Uterus (tissue), 3 donors: ENCODE measurements at regions not wholly inside any gene's neighbourhood (a gene's known extent, or its start where the extent isn't known, plus 50 kb on each side); places are given as distances from the start of the nearest gene placed in this dataset.
"Not testable (repeated sequence)": the region's sequence is repeated elsewhere in the genome, so short reads cannot be mapped to it uniquely, and the experiment has no call there.

Source experiments
- DNase-seq, 2 donors: peaks; one replicate each; pipeline ENCODE4 v3.0.0-alpha.2; 2019 to 2020
- H3K27ac ChIP-seq, 2 donors: fragments of 200-600 bp; sonication (generic); 1 replicate in 1 of 2; 2 replicates in 1 of 2; pipeline ENCODE4 v1.5.1; 2016 to 2018
- H3K27me3 ChIP-seq, 2 donors: fragments of 200-600 bp; sonication (generic); one replicate each; pipeline ENCODE4 v1.5.1; 2018 to 2019; ENCODE audit warnings: control low read depth in 1 of 2
- H3K36me3 ChIP-seq, 2 donors: fragments of 200-600 bp; sonication (generic); one replicate each; pipeline ENCODE4 v1.5.1; 2019; ENCODE audit warnings: control low read depth in 1 of 2
- H3K4me1 ChIP-seq, 2 donors: fragments of 200-600 bp; sonication (generic); one replicate each; pipeline ENCODE4 v1.5.1; 2018 to 2019; ENCODE audit warnings: control low read depth in 1 of 2
- H3K4me3 ChIP-seq, 2 donors: fragments of 200-600 bp; sonication (generic); 1 replicate in 1 of 2; 2 replicates in 1 of 2; pipeline ENCODE4 v1.5.1; 2018 to 2019; ENCODE audit warnings: mild to moderate bottlenecking in 1 of 2
- H3K9me3 ChIP-seq, 2 donors: fragments of 200-600 bp; sonication (generic); one replicate each; pipeline ENCODE4 v1.5.1; 2019; ENCODE audit warnings: control low read depth in 1 of 2
- POLR2A ChIP-seq, 2 donors: fragments of 450-650 bp; IDR thresholded peaks; one replicate each; pipeline ENCODE4 v1.6.1; 2016; ENCODE audit warnings: antibody characterized with exemption in 2 of 2, mild to moderate bottlenecking in 1 of 2, moderate library complexity in 1 of 2
- intact Hi-C: fragments of 100-400 bp; cut with DNase I; formaldehyde crosslinking; loops from one replicate; pipeline ENCODE4 v1.15.1; 2023; ENCODE audit warnings: low total_unique reads
- TF ChIP-seq, protein P1 (sequence below), 4 experiments: fragments of 200-600 bp in 2 of 4; fragments of 450-650 bp in 2 of 4; sonication (generic) in 2 of 4; IDR thresholded peaks; one replicate each; pipeline ENCODE4 v1.5.1; 2016 to 2019; ENCODE audit warnings: antibody characterized with exemption in 4 of 4, mild to moderate bottlenecking in 2 of 4, moderate library complexity in 1 of 4
- donor health status: DM: yes; HTN: yes; CAD: no.

DNA sequence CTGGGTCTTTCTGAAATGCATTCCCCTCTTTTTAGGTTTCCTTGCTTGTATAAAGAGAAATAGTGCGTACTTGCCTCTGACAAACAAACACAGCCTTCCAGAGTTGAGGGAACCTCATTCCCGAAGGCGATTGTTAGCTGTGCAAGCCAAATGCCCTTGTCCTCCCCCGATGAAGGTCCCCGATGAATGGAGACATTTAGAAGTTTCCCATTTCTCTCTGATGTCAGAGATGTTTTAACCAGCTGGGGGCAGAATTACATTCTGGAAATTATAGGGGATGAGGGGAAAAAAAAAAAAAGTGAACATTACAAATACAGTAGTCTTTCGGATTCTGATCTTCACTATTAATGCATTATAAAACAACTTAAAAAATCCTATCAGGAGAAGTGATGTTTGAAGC lies 366.8 kb downstream of the VRK1 start:
- TF ChIP-seq, protein P1, sequence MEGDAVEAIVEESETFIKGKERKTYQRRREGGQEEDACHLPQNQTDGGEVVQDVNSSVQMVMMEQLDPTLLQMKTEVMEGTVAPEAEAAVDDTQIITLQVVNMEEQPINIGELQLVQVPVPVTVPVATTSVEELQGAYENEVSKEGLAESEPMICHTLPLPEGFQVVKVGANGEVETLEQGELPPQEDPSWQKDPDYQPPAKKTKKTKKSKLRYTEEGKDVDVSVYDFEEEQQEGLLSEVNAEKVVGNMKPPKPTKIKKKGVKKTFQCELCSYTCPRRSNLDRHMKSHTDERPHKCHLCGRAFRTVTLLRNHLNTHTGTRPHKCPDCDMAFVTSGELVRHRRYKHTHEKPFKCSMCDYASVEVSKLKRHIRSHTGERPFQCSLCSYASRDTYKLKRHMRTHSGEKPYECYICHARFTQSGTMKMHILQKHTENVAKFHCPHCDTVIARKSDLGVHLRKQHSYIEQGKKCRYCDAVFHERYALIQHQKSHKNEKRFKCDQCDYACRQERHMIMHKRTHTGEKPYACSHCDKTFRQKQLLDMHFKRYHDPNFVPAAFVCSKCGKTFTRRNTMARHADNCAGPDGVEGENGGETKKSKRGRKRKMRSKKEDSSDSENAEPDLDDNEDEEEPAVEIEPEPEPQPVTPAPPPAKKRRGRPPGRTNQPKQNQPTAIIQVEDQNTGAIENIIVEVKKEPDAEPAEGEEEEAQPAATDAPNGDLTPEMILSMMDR (IDR thresholded peaks at IDR 0.05): no peak
- no peak for TF ChIP-seq POLR2A (IDR thresholded peaks at IDR 0.05)
- H3K4me3 ChIP-seq: no peak overlapping the region

DNA sequence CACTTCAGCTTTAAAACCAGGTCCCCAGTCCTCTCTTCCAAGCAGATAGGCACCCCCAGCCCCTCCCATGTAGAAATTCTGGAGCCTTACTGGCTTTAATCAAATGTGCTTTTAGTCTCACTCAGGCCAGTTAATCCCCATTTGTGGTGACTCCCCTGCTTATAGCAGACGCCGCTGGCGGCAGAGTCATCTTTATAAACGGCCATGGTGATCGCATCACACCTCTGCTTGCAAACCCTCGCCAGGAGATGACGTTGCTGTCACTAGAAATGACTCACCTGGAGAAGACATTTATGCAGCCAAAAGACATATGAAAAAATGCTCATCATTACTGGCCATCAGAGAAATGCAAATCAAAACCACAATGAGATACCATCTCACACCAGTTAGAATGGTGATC lies 369.3 kb downstream of the VRK1 start:
- Histone ChIP-seq H3K27me3 (no peaks in the 10 kb centered on the region), H3K27ac (no peak overlapping the region), H3K36me3 (no peaks in the 10 kb centered on the region), H3K9me3 (no peaks in the 10 kb centered on the region), H3K4me3 (no peak overlapping the region), H3K4me1 (no peaks in the 10 kb centered on the region)
- intact Hi-C loops: no loop called here
- DNase-seq: no peak
- TF ChIP-seq, protein P1 (IDR thresholded peaks at IDR 0.05): no peak
- TF ChIP-seq POLR2A (IDR thresholded peaks at IDR 0.05): no peak

More for the DNA sequence above, 366.8 kb downstream of the VRK1 start:
- no peaks in the 10 kb centered on the region for H3K4me1 ChIP-seq
- H3K36me3 ChIP-seq: no peaks in the 10 kb centered on the region
- intact Hi-C loops: no loop called here
- no peak overlapping the region for H3K27ac ChIP-seq
- no peaks in the 10 kb centered on the region for H3K9me3 ChIP-seq
- DNase-seq: no peak
- H3K27me3 ChIP-seq: no peaks in the 10 kb centered on the region

GRCh38 chr14:97167577-97167976 lies 370.4 kb downstream of the VRK1 start:
- H3K9me3 ChIP-seq, H3K36me3 ChIP-seq, DNase-seq, intact Hi-C loops, H3K27ac ChIP-seq, H3K4me1 ChIP-seq, H3K27me3 ChIP-seq, H3K4me3 ChIP-seq: not testable (repeated sequence)

DNA sequence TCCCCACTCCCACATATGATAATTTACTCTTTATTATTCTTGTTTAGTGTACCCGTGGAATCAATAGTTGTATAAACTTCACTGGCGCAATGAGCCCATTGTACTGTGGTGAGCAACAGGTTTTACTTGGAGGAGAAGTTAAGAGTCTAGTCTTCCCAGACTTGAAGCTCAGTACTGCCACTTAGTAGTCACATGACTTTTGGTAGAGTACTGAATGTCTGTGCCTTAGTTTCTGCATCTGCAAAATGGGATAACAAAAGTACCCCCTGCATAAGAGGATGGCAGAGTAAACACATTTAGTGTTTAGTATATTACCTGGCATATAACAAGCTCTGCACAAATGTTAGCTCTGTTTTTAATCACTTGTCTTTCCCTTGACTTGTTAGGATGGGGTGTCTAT lies 375.5 kb downstream of the VRK1 start:
- TF ChIP-seq POLR2A (IDR thresholded peaks at IDR 0.05): no peak
- TF ChIP-seq, protein P1 (IDR thresholded peaks at IDR 0.05): no peak
- H3K9me3 ChIP-seq: no peaks in the 10 kb centered on the region
- no peak for DNase-seq
- H3K27ac ChIP-seq: no peak overlapping the region
- no peaks in the 10 kb centered on the region for H3K27me3 ChIP-seq
- no peaks in the 10 kb centered on the region for H3K36me3 ChIP-seq
- H3K4me3 ChIP-seq: no peak overlapping the region
- H3K4me1 ChIP-seq: no peaks in the 10 kb centered on the region
- intact Hi-C loops: no loop called here

DNA sequence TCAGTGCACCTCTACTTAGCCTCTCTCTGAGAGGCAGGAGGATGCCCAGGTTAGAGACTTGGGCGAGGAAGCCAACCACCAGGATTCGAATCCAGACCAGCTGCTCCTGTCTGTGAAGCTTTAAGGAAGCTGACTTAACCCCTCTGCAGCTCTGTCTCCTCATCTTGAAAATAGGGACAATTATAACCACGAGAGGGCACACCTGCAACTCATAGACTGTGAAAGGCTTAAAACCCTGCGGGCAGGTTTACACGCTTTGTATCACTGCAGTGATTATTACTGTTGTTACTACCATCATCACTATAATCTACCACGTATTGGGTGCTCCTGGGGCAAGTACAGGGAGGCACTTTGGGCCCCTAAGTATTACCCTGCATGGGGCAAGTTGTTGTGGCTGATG lies 379.8 kb downstream of the VRK1 start:
- TF ChIP-seq POLR2A (IDR thresholded peaks at IDR 0.05): no peak
- TF ChIP-seq, protein P1 (IDR thresholded peaks at IDR 0.05): no peak
- H3K27me3 ChIP-seq: no peaks in the 10 kb centered on the region
- H3K4me3 ChIP-seq: no peak overlapping the region
- no peaks in the 10 kb centered on the region for H3K36me3 ChIP-seq
- H3K27ac ChIP-seq: no peak overlapping the region
- H3K9me3 ChIP-seq: no peaks in the 10 kb centered on the region
- H3K4me1 ChIP-seq: no peaks in the 10 kb centered on the region
- DNase-seq: no peak
- intact Hi-C loops: no loop called here

GRCh38 chr14:97177635-97178034 lies 380.5 kb downstream of the VRK1 start:
- H3K4me3 ChIP-seq: no peak overlapping the region
- intact Hi-C loops: no loop called here
- H3K27ac ChIP-seq: no peak overlapping the region
- H3K9me3 ChIP-seq: no peaks in the 10 kb centered on the region
- no peaks in the 10 kb centered on the region for H3K36me3 ChIP-seq
- no peak for TF ChIP-seq POLR2A (IDR thresholded peaks at IDR 0.05)
- TF ChIP-seq, protein P1 (IDR thresholded peaks at IDR 0.05): no peak
- DNase-seq: no peak
- H3K27me3 ChIP-seq: no peaks in the 10 kb centered on the region
- no peaks in the 10 kb centered on the region for H3K4me1 ChIP-seq
